ENCODE measurements at regions not wholly inside any gene's neighbourhood (a gene's known extent, or its start where the extent isn't known, plus 50 kb on each side); places are given as distances from the start of the nearest gene placed in this dataset.

GRCh38 chr3:88416436-88416835, 266.7 kb downstream of the C3orf38 start:
- TF ChIP-seq POLR2A (IDR thresholded peaks at IDR 0.05) = no peak
- TF ChIP-seq, protein P1, sequence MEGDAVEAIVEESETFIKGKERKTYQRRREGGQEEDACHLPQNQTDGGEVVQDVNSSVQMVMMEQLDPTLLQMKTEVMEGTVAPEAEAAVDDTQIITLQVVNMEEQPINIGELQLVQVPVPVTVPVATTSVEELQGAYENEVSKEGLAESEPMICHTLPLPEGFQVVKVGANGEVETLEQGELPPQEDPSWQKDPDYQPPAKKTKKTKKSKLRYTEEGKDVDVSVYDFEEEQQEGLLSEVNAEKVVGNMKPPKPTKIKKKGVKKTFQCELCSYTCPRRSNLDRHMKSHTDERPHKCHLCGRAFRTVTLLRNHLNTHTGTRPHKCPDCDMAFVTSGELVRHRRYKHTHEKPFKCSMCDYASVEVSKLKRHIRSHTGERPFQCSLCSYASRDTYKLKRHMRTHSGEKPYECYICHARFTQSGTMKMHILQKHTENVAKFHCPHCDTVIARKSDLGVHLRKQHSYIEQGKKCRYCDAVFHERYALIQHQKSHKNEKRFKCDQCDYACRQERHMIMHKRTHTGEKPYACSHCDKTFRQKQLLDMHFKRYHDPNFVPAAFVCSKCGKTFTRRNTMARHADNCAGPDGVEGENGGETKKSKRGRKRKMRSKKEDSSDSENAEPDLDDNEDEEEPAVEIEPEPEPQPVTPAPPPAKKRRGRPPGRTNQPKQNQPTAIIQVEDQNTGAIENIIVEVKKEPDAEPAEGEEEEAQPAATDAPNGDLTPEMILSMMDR (IDR thresholded peaks at IDR 0.05) = no peak
